ENCODE measurements at regions not wholly inside any gene's neighbourhood (a gene's known extent, or its start where the extent isn't known, plus 50 kb on each side); places are given as distances from the start of the nearest gene placed in this dataset.

GRCh38 chr2:196368546-196369225, 197.3 kb upstream of the STK17B start:
- no peak for TF ChIP-seq CTCF (IDR thresholded peaks at IDR 0.05; ENCODE audit: low read length)
- no peak for TF ChIP-seq EZH2 (IDR thresholded peaks at IDR 0.05; ENCODE audit: borderline replicate concordance, low read length)

Data from OCI-LY1 (cell line).